Astrocyte (in vitro differentiated cells and primary cell): ENCODE measurements at regions not wholly inside any gene's neighbourhood (a gene's known extent, or its start where the extent isn't known, plus 50 kb on each side); places are given as distances from the start of the nearest gene placed in this dataset.

ENCODE experiments used
- CTCF ChIP-seq: IDR thresholded peaks from 2 replicates; pipeline ENCODE4 v1.5.1; 2011; ENCODE audit warnings: low read depth, mild to moderate bottlenecking, inconsistent platforms, low read length, moderate library complexity; ENCODE audit not compliant: insufficient read depth
- EZH2 ChIP-seq: IDR thresholded peaks from 2 replicates; pipeline ENCODE4 v1.6.1; 2012; ENCODE audit warnings: mild to moderate bottlenecking, low read length, inconsistent platforms; ENCODE audit not compliant: insufficient read depth

- no peak for TF ChIP-seq CTCF
- no peak for TF ChIP-seq EZH2
Observed at GRCh38 chr3:181178991-181179390, 189.5 kb upstream of the DNAJC19 start.
